ENCODE measurements at regions not wholly inside any gene's neighbourhood (a gene's known extent, or its start where the extent isn't known, plus 50 kb on each side); places are given as distances from the start of the nearest gene placed in this dataset.

GRCh38 chr16:55949518-55949917 is 74.3 kb upstream of the CES5A start:
- TF ChIP-seq CTCF (IDR thresholded peaks at IDR 0.05), result no peak
- no peak for TF ChIP-seq POLR2A (IDR thresholded peaks at IDR 0.05)
